ENCODE measurements at regions not wholly inside any gene's neighbourhood (a gene's known extent, or its start where the extent isn't known, plus 50 kb on each side); places are given as distances from the start of the nearest gene placed in this dataset.

DNA sequence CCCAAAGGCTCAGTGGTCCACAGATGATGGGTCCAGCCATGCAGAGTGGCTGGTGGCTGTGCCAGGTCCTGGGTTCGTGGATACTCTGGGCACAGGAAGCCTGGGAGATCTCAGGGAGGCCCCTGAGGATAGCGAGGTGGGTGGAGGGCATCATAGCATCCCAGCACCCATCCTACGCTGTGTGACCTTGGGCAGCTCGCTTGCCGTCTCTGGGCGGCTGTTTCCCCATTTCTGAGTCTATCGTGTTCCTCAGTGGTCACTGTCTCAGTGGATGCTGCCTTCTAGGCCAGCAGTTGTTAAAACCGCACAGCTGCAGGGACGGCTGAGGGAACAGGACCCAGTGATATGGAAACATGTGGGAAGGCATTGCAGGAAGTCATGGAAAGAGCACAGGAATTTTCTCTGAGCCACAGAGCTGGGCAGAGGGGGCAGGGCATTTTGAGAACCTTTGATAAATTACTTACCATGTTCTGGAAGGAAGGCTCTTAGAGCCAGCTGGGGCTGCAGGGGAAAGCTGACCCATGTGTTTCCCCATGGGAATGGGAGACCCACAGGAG is 86.4 kb upstream of the COL5A1 start:
- peak in 3 of 10 donors; percentile 44 to 55 (median 55) for DNase-seq
- intact Hi-C loops (cut with DNase I) = no loop called here

DNA sequence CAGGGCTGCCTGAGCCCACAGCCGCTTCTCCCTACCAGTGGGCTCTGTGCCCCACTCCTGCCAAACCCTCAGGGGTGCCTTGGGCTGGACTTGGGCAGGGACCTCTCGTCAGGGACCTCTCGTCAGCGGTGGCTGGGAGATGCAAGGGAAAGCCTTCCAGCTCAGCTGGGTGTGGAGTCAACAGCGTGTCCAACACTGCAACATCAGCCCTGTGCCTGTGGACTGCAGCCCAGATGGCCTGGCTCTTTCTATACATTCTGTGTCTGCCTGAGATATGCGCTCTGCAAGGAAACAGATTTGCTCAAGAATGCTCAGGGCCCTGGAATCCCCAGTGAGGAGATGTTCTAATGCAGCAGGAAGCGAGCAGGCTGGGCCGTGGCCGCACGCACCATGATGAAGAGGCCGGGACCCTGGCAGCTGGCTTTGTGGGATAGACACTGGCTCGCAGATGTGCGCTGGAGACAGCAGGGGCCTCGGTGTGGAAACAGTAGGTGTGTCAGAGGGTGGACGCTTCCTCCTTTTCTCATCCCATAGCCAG is 85.0 kb upstream of the COL5A1 start:
- peak in 3 of 10 donors; percentile 75 to 88 (median 81) for DNase-seq
- intact Hi-C loops (cut with DNase I) = no loop called here

DNA sequence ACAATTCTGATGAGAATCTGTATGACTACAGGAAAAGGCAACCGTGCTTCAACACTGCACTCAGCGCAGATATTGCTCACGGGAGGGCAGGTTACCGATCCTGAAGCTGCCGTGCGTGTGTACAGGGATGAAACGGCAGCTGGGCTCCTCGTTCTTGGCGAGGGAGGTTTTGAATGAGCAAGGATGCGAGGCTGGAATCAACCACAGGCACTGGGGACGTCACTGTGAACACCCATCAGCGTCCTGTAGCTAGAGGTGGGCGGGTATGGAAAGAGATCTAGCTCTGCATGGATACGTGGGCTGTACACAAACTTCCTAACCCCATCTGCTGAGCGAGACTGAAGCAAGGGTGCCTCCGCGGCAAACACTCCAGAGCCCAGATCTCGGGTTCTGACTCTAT is 84.3 kb upstream of the COL5A1 start:
- intact Hi-C loops (cut with DNase I) = no loop called here
- peak in 8 of 10 donors; percentile 34 to 93 (median 61) for DNase-seq

DNA sequence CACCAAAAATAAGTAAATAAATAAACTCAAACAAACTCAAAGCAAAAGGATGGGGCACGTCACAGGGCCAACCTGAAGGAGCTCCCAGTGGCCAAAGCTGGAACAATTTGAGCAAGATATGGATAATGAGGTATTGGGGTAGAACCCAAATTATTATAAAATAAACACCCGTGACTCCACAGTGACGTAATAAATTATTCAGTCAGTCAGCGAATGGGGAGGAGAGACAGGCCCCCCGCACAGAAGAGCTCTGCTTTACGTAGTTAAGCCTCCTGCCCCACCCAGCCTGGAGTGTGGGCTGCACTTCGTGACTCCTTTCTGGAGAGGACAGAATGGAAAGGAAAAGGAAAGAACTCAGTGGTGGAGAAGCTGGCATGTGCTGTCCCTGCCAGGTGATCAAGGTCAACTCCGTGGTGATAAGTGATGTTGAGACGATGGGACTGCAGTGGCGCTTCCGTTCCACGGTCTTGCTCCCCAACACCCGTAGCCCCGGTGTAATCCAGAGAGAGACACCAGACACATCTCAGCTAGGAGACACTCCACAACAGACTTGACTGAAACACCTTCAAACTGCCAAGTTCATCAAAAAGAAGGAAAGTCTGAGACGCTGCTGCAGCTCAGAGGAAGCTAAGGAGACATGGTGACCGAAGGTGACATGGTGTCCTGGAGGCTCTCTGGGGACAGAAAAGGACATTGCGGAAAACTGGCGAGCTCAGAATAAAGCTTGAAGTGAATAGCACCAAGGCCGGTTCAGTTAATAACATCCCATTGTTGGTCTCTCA is 83.3 kb upstream of the COL5A1 start:
- intact Hi-C loops (cut with DNase I) = no loop called here
- DNase-seq = peak in 4 of 10 donors; percentile 8 to 51 (median 12)

DNA sequence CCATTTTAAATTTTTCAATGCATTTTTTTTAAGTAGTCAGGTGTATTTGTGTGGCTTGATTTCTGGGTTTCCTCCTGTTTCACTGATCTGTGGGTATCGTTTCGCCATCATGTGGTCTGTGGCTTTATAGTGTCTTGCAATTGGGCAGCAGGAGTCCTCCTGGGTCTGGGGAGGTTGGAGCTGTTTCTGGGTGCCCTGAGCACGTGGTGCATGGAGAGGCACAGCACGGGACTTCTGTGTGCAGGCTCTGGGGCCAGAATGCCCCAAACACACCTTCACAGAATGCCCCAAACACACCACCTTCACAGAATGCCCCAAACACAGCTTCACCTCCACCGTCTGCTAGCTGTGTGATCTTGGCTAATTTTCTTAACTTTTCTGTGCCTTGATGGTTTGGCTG is 82.6 kb upstream of the COL5A1 start:
- peak in 3 of 10 donors; percentile 7 to 31 (median 23) for DNase-seq
- intact Hi-C loops (cut with DNase I) = no loop called here

DNA sequence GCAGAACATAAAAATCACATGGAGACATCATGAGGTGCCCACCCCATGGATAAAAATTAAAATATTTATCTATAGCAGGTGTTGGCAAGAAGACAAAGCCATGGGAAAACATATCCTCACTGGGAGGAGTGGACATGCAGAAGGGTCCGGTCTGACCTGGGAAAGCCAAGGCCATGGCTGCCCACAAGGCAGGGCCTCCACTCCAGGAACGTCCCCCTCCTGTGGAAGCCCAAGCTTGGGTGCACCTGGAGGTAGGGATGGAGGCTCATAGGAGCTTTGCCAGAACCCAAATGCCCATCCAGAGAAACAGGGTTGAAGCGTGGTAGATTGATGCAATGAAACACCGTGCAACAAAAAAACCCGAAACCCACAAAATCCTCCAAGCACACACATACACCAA is 81.4 kb upstream of the COL5A1 start:
- peak in 3 of 10 donors; percentile 24 to 45 (median 44) for DNase-seq
- intact Hi-C loops (cut with DNase I) = no loop called here

DNA sequence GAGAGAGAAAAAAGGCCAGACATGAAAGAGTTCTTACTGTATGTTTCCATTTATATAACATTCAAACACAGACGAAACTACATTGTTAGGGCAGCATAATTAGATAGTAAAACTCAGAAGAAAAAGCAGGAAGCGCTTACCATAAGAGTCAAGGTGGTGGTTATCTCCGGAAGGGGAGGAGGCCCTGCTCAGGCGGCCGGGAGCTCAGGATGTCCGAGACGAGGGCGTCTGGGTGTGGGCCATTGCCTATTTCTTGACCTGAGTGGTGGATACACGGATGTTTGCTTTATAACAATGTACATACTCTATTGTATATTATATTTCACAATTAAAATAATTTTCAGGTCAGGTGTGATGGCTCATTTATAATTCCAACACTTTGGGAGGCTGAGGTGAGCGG is 80.9 kb upstream of the COL5A1 start:
- intact Hi-C loops (cut with DNase I) = no loop called here
- DNase-seq = peak in 2 of 10 donors; percentile 1 to 22

DNA sequence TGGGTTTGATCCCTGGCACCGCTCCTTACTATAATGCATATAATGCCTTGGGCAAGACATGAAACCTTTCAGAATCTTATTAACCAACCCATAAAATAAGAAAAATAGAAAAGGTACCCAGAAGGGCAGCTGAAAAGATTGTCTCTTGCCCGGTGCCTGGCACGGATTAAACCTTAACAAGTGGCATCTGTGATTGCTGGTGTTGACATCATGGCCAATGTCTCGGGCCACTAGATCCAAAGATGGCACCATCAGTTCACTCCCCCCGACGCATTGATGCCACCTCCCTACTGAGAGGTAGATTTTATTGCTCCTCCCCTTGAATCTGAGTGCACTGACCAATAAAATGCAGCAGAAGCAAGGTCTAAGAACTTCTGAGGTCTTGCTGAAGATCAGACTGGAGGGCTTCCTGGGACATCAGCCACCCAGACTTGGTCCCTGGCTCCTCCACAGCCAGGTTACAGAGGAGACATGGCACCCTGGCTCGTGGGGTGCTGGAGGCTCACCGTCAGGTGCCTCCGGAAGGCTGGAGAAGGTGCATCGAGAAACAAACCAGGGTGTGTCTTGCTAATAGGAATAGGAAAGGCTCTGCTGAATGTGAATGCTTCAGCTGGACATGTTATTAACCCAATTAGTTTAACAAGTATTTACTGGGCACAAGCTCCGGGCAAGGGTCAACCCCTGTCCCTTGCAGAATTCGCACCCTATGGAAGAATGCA is 80.0 kb upstream of the COL5A1 start:
- peak in 3 of 10 donors; percentile 9 to 14 (median 11) for DNase-seq
- intact Hi-C loops (cut with DNase I) = no loop called here

DNA sequence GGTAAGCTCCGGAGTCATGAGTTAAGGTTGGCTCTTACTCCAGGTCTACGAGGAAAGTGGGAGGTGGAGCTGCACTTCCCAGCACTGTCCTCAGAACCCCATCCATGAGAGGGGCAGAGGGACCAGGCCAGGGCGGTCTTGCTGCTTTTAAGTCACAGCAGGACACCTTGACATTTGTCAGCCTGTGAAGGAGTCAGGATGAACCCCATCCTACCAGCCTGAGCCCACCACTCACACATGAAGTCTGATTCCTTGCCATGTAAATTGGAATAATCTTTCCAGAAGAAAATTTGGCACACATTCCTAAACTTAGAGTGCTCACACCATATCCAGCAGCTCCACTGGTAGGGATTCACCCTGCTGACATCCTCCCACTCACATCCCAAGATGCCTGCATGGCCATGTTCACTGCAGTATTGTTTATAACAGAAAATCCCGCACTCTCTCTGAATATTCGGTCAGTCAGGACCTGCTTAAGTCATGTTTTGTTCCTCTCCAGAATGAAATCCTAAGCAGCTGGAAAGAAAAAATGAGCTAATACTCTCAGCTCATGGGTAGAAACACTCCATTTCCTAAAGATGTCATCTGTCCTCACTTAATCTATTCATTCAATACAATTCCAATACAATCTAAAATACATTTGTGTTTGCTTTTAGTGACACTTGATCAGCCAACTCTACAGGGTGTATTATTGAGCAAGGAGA is 79.3 kb upstream of the COL5A1 start:
- DNase-seq = peak in 2 of 10 donors; percentile 16 to 76

DNA sequence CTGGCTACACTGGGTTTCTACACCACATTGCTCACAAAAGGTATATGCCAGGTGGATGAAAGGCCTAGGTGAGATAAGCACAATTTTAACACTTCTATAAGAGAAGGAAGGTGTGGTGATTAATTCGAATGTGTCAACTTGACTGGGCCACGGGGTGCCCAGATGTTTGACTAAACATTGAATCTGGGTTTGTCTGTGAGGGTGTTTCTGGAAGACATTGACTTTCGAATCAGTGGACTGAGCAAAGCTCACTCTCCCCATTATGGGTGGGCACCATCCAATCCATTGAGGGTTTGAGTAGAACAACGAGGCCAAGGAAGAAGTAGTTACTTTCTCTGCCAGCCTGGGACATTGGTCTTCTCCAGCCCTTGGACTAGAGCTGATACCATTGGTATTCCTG is 78.2 kb upstream of the COL5A1 start:
- DNase-seq = peak in 3 of 10 donors; percentile 7 to 26 (median 22)
- intact Hi-C loops (cut with DNase I) = no loop called here

More for the DNA sequence above, 79.3 kb upstream of the COL5A1 start:
- intact Hi-C loops (cut with DNase I) = no loop called here

DNA sequence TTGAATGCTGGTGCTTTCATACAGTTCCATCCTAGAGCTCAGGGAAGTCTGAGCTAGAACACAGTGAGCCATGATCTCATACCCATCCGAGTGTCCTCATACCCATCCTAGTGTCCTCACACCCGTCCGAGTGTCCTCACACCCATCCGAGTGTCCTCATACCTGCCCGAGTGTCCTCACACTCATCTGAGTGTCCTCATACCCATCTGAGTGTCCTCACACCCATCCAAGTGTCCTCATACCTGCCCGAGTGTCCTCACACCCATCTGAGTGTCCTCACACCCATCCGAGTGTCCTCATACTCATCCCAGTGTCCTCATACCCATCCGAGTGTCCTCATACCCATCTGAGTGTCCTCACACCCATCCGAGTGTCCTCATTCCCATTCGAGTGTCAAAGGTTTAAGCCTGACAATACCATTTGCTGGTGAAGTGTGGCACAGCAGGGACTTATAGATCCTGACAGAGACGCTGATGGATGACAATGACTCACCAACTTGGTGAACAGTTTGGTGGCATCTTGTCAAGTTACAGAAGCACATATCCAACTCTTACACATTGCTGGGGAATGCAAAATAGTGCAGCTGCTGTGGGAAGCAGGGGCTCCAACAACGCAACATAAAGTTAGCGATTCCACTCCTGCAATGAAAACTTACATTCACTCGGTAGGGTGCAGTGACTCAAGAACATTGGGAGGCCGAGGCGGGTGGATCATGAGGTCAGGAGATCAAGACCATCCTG is 77.0 kb upstream of the COL5A1 start:
- intact Hi-C loops (cut with DNase I) = no loop called here
- peak in 3 of 10 donors; percentile 9 to 56 (median 18) for DNase-seq

DNA sequence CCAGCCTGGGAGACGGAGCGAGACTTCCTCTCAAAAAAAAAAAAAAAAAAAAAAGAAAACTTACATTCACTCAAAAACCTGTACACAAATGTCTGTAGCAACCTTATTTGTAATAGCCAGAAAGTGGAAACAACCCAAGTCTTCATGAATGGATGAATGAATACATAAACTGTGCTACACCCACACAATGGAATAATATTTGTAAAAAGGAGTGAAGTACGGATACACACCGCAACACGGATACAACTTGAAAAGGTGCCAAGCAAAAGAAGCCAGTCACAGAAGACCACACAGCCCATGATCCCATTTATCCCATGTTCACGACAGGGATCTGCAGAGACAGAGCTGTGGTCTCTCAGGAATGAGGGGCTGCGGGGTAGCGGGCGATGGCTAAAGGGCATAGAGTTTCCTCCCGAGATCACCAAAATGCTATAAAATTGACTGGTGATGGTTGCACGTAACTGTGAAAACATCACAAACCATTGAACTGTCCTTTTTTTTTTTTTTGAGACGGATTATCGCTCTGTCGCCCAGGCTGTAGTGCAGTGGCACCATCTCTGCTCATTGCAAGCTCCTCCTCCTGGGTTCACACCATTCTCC is 76.2 kb upstream of the COL5A1 start:
- peak in 3 of 10 donors; percentile 15 to 64 (median 36) for DNase-seq
- intact Hi-C loops (cut with DNase I) = no loop called here

DNA sequence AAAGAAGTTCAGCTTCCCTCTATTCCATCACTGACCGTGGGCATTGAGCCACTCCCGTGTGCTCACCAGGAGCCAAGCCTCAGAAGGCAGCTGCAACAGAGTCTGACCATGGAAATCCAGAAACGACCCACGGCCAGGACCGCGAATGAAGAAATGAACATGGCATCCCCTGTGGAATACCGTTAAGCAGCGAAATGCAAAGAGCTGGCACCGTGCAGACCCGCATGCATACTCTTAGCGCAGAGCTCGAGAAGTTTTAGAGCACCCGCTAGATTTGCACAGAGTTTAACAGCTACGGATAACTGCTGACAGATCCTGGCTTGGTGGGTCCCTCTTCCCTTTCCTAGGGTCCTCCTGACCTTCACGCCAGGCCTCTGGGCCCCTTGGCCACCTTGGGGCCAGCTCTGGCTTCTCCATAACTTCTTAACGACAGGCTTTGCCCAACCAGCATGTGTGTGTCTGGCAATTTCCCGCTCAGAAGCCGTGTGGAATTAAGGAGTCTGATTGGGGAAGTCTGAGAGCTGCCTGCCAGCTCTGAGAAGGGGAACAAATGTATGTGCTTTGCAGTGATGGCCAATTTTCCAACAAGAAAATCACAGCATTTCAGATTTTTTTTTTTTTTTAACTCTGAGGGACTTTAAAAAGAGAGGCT is 75.3 kb upstream of the COL5A1 start:
- intact Hi-C loops (cut with DNase I) = no loop called here
- DNase-seq = peak in 2 of 10 donors; percentile 43 to 52

DNA sequence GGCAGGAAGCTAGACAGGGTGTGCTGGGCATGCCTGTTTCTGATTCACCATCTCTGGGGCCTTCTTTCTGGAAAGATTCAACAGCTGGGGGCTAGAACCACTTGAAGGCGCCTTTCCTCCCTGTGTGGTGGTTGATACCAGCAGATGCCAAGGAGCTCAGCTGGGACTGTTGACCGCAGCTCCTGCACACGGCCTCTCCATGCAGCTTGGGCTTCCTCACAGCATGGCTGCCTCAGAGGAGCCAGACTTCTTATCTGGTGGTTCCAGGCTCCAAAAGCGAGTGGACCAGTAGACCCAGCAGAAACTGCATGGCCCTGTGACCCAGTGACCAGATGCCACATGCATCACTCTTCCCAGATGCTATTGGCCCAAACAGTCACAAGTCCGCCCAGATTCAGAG is 74.7 kb upstream of the COL5A1 start:
- peak in 3 of 10 donors; percentile 11 to 52 (median 17) for DNase-seq
- intact Hi-C loops (cut with DNase I) = no loop called here

DNA sequence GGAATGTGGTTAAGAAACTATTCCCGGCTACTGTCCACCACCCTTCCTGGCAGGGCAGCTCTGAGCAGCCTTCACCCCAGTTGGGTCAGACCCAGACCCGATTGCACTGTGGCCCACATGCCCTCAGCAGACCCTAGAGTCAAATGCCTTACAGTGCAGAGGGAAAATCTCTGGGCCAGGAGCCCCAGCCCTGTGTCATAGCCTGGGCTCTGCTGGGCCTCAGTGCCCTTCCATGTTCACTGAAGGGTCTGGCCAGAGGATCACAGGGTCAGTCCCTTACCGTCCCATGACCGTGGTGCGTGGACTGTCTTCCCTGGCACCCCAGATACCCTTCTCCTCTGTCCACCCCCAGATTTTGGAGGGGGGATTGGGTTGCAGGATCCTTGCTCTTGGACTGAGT is 73.5 kb upstream of the COL5A1 start:
- intact Hi-C loops (cut with DNase I) = no loop called here
- peak in 4 of 10 donors; percentile 9 to 41 (median 27) for DNase-seq

DNA sequence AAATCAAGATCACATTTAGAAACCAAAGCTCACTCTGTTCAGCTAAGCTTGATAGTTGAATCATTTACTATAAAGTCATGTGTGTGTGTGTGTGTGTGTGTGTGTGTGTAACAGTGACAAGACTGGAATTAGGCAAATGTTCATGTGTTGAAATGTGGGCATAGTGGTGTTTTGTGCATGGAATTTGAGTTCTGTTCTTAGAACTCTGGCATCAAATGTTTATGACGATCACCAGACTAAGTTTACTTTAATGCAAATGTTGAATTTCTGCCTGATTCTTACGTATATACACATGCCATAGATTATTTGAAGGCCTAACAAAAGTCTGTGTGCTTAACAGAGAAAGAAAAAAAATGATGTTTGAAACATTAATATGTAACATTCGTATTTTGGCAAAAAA is 72.8 kb upstream of the COL5A1 start:
- intact Hi-C loops (cut with DNase I) = no loop called here
- no peak for DNase-seq

DNA sequence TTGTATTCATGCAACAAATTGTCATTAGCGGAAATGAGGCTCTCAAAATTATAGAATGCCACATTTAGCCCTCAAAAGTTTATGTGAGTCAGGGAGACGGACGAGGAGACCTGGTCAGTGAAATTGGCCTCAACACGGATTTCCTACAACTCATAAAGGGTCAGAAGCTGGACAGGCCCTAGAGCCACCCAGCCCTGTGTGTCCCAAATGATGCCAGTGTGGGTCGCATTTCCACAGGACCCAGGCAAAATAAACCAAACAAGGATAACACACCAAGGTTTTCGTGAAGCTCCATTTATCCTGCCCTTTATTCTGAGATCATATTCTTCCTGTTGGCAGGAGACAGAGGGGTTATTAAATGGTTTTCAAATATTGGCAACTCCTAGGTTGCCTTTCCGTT is 72.0 kb upstream of the COL5A1 start:
- intact Hi-C loops (cut with DNase I) = no loop called here
- peak in 2 of 10 donors; percentile 10 to 40 for DNase-seq

DNA sequence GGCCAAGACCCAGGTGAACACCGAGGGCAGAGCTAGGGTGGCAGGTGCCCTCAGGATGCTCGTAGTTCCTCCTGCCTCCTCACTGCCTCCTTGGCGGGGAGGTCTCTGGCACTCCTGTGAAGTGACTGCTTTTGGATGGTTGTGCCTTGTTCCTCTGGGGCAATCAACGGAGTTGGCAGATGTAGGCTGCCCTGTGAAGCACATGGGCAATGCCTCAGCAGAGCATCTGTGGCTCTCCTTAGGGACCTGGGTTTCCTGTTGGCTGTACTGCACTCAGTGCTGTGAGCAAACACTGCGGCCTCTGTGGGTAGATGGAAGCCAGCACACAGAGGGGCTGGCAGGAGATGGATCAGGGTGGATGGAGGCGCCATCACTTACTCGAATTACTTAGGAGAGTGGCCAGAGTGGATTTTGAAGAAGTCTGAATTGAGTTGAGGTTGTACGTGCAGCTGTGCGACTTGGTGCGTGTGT is 71.4 kb upstream of the COL5A1 start:
- intact Hi-C loops (cut with DNase I) = no loop called here

More for the DNA sequence above, 71.4 kb upstream of the COL5A1 start:
- DNase-seq = peak in 5 of 10 donors; percentile 8 to 67 (median 17)

All from posterior cingulate gyrus (tissue), 11 donors.